Mesothelial cell of epicardium (in vitro differentiated cells): ENCODE measurements at regions not wholly inside any gene's neighbourhood (a gene's known extent, or its start where the extent isn't known, plus 50 kb on each side); places are given as distances from the start of the nearest gene placed in this dataset.

Experiments used
- DNase-seq, 2 experiments: peaks; one replicate each; pipeline ENCODE4 v3.0.0; 2021; ENCODE audit warnings: low spot score in 2 of 2; ENCODE audit not compliant: unreplicated experiment in 2 of 2
- H3K27ac Mint-ChIP-seq: 2 replicates; pipeline ENCODE4 v1.8.0; 2021; ENCODE audit warnings: mixed read lengths
- H3K27me3 Mint-ChIP-seq: 2 replicates; pipeline ENCODE4 v1.8.0; 2021; ENCODE audit warnings: low read depth, mixed read lengths
- H3K36me3 Mint-ChIP-seq: 2 replicates; pipeline ENCODE4 v1.8.0; 2021; ENCODE audit warnings: mixed read lengths
- H3K4me1 Mint-ChIP-seq: 2 replicates; pipeline ENCODE4 v1.8.0; 2021; ENCODE audit warnings: mixed read lengths
- H3K4me3 Mint-ChIP-seq: 2 replicates; pipeline ENCODE4 v1.8.0; 2021; ENCODE audit warnings: mild to moderate bottlenecking, moderate library complexity, mixed read lengths
- H3K9me3 Mint-ChIP-seq: 2 replicates; pipeline ENCODE4 v1.8.0; 2021; ENCODE audit warnings: mixed read lengths
- TF ChIP-seq, protein P1 (sequence below): fragments of 200-600 bp; sonication (generic); IDR thresholded peaks from one replicate; pipeline ENCODE4 v1.5.0; 2021; ENCODE audit warnings: antibody characterized with exemption; ENCODE audit not compliant: unreplicated experiment

DNA sequence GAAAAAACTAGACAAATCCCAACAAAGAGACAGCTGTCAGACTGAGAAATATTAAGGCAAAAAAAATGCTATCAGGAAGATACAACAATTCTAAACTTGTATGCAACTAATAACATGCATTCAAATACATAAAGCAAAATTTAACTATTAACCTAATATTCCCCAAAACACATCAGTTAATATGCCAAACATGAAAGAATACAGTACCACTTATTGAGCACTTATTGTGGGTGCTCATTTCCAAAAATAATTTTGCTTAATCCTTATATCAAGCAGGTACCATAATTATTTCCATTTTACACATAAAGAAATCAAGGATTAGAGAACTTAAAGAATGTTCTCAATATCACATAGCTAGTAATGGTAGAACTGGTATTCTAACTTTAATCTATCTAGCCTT lies 67.7 kb upstream of the HMGXB4 start:
- TF ChIP-seq, protein P1, sequence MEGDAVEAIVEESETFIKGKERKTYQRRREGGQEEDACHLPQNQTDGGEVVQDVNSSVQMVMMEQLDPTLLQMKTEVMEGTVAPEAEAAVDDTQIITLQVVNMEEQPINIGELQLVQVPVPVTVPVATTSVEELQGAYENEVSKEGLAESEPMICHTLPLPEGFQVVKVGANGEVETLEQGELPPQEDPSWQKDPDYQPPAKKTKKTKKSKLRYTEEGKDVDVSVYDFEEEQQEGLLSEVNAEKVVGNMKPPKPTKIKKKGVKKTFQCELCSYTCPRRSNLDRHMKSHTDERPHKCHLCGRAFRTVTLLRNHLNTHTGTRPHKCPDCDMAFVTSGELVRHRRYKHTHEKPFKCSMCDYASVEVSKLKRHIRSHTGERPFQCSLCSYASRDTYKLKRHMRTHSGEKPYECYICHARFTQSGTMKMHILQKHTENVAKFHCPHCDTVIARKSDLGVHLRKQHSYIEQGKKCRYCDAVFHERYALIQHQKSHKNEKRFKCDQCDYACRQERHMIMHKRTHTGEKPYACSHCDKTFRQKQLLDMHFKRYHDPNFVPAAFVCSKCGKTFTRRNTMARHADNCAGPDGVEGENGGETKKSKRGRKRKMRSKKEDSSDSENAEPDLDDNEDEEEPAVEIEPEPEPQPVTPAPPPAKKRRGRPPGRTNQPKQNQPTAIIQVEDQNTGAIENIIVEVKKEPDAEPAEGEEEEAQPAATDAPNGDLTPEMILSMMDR, result no peak
- Mint-ChIP-seq H3K4me3 (no peak overlapping the region), H3K27ac (no peak overlapping the region), H3K36me3 (peaks cover 1% of the 10 kb centered on the region), H3K4me1 (no peaks in the 10 kb centered on the region), H3K27me3 (peaks cover 13% of the 10 kb centered on the region), H3K9me3 (peaks cover 15% of the 10 kb centered on the region)
- no peak for DNase-seq

DNA sequence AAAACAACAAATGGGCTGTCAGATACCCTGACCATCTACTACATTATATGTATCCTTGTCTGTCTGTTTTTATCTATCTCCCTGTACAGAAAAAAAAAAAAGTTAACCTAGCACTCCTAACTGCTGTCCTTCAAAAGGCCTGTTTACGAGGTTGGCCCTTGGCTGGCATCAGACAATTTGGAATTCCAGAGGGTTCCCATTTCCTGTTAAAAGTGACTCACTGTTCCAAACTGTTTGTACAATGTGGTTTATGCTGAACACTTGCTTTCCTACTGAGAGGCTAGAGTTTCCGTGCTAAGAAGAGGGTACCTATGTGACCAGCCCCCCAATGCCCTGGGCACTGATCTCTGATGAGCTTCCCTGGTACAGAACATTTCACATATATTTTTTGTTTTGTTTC lies 65.9 kb upstream of the HMGXB4 start:
- TF ChIP-seq, protein P1, result no peak
- Mint-ChIP-seq H3K4me3 (no peak overlapping the region), H3K36me3 (peaks cover 1% of the 10 kb centered on the region), H3K27ac (no peak overlapping the region), H3K4me1 (no peaks in the 10 kb centered on the region), H3K27me3 (peaks cover 13% of the 10 kb centered on the region), H3K9me3 (peaks cover 15% of the 10 kb centered on the region)
- DNase-seq, result no peak

DNA sequence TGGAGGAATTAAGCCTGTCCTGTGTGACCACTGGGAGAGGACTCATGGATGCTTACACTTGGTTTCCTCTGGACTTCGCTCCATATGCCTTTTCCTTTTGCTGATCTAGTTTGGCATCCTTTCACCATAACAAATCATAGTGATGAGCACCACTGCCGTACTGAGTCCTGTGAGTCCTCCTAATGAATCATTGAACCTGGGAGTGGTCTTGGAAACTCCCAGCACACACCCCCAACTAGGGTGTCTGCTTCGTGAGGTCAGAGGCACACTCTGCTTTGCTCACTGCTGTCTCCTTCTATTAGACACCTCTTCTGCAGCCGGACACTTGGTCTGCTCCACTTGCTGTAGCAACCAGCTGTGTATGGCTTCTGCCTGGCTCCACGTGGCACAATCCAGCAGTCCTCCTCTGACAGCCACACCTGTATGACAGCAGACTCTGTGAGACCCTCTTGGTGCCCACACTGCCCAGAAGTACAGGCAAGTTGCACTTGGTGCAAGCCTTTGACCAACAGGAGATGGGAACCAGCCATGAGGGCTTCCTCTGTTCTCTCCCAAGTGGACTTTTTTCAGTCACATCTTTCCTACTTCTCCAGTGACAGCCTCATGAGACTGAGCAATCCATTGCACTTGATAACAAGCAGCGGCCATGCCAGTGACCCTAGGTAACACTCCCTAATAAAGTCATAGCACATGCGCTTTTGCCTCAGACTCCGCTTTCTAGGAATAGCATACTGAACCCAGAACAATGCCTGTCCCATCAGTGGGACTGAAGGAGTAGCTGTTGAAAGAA lies 65.0 kb upstream of the HMGXB4 start:
- no peak for DNase-seq
- peaks cover 15% of the 10 kb centered on the region for H3K9me3 Mint-ChIP-seq
- no peaks in the 10 kb centered on the region for H3K4me1 Mint-ChIP-seq
- peaks cover 18% of the 10 kb centered on the region for H3K27me3 Mint-ChIP-seq
- H3K36me3 Mint-ChIP-seq, result peaks cover 1% of the 10 kb centered on the region
- H3K27ac Mint-ChIP-seq, result no peak overlapping the region
- H3K4me3 Mint-ChIP-seq, result no peak overlapping the region
- TF ChIP-seq, protein P1, result no peak

DNA sequence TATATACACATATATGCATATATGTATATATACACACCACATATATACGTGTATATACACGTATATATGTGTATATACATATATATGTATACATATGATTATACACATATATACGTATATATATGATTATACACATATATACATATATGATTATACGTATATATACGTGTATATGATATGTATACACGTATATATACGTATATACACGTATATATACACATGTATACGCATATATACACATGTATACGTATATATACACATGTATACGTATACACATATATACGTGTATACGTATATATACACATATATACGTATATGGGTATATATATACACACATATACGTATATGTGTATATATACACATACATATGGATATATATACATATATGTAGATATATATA lies 62.1 kb upstream of the HMGXB4 start:
- Mint-ChIP-seq H3K9me3 (peaks cover 10% of the 10 kb centered on the region), H3K4me1 (no peaks in the 10 kb centered on the region), H3K4me3 (no peak overlapping the region), H3K27me3 (peaks cover 37% of the 10 kb centered on the region), H3K27ac (no peak overlapping the region), H3K36me3 (peaks cover under 1% of the 10 kb centered on the region)
- TF ChIP-seq, protein P1, result no peak
- no peak for DNase-seq

DNA sequence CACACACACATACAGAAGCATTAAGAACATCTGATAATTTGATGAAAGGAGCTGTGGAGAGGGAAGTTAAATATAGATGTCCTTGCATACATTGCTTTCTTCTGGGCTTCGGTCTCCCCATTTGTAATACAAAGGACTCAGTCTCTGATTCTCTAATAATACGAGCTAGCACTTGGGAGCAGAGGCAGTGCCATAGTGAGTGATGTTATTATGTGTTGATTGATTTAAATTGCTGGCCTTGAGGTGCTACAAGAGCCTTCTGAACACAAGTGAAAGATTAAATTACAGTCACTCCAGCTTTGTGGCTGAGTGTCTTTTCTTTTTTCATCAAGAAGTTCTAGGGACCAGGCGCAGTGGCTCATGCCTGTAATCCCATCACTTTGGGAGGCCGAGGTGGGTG lies 61.5 kb upstream of the HMGXB4 start:
- DNase-seq, result no peak
- H3K9me3 Mint-ChIP-seq, result peaks cover 4% of the 10 kb centered on the region
- H3K36me3 Mint-ChIP-seq, result no peaks in the 10 kb centered on the region
- no peak overlapping the region for H3K27ac Mint-ChIP-seq
- no peak overlapping the region for H3K4me3 Mint-ChIP-seq
- H3K4me1 Mint-ChIP-seq, result no peaks in the 10 kb centered on the region
- peaks cover 40% of the 10 kb centered on the region for H3K27me3 Mint-ChIP-seq
- TF ChIP-seq, protein P1, result no peak
